ENCODE measurements at regions not wholly inside any gene's neighbourhood (a gene's known extent, or its start where the extent isn't known, plus 50 kb on each side); places are given as distances from the start of the nearest gene placed in this dataset.

GRCh38 chr1:30382496-30382895 is 340.9 kb downstream of the MATN1 start:
- TF ChIP-seq CTCF (conservative IDR thresholded peaks at IDR 0.05; ENCODE audit: low read length) (no peak), EZH2phosphoT487 (IDR thresholded peaks at IDR 0.05; ENCODE audit: borderline replicate concordance) (no peak)
